GM21825 (cell line): ENCODE measurements at regions not wholly inside any gene's neighbourhood (a gene's known extent, or its start where the extent isn't known, plus 50 kb on each side); places are given as distances from the start of the nearest gene placed in this dataset.
"Not testable (repeated sequence)": the region's sequence is repeated elsewhere in the genome, so short reads cannot be mapped to it uniquely, and the experiment has no call there.

Experiments
- ATAC-seq: cut with Tn5 transposase; IDR thresholded peaks from one replicate; pipeline ENCODE4 v1.9.1; 2021; ENCODE audit warnings: mild to moderate bottlenecking, moderate library complexity; ENCODE audit not compliant: unreplicated experiment

DNA sequence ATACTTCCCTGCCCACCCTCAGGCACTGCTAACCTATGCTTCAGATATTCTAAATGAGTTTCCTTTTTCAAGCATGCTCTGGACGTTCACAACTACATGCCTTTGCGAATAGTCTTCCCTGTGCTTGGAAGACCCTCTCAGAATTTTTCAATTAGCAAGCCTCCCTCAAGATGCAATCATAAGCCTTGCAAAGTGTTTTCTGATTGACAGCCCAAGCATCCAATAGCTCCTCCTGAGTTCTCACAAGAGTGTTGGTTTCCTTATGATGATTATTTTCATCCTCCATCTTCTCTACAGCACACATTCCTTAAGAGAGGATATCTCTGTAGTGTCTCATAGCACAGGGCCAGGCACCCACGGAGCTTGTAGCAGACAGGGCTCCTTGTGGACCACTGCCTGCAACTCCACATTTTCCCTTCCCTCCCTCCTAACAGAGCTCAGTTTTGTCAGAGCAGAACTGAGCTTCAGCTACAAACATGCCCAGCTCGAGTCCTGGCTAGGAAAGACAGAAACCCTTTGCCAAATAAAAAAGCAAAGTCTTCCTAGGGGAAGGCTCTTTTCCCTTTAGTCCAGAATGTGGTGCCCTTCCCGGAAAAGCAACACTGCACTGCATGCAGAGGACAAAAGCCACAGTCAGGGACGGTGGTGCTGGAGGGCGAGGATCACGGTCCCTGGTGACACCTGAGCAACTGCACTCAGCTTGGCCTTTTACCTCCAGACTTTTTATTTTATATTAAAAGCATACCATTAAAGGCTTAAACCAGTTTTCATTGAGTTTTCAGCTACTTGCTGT lies 819.8 kb upstream of the ID2 start:
- ATAC-seq = no peak

DNA sequence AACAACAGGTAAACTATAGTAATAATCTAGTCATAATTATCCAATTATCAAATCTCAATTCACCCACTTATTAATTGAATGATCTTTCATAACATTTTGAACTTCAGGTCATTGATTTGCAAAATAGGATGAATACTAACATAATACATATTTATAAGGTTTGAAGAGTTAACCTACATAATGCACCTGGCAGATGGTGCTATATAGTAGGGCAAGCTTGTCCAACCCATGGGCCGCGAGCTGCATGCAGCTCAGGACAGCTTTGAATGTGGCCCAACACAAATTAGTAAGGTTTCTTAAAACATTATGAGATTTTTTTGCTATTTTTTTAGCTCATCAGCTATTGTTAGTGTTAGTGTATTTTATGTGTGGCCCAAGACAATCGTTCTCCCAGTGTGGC lies 815.8 kb upstream of the ID2 start:
- ATAC-seq = no peak

DNA sequence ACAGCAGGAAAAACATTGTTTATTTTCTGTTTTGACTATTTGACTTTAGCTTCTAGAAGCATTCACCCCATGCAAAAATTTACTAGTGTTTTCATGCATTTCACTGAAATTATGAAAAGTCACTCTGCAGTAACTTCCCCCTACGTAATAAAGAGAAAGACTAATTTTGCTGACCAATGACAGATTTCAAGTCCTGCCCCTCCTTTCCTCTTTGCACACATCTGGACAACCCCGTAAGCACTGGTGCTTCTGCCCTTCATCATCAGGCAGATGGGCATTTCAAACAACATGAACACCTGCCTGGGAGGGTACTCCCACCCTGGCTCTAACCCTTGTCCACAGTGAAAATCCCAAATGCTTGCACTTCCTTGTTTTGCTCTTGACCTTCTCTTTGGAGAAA lies 815.0 kb upstream of the ID2 start:
- ATAC-seq = no peak

DNA sequence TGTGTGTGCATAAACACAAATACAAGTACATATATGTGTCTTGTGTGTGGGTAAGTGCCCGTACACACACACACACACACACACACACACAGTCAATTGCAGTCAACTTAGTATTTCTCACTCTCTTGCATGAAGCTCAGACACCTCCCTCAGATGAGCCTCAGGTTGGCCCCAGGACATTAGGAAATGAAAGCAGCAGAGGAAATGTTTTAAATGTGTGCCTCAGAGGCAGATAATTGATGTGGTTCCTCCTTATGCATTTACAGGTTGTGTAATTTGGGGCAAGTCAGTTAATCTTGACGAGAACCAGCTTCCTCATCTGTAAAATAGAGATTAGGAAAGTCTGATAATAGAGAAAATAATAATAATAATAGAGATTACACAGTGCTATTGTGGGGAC lies 814.0 kb upstream of the ID2 start:
- ATAC-seq = no peak

DNA sequence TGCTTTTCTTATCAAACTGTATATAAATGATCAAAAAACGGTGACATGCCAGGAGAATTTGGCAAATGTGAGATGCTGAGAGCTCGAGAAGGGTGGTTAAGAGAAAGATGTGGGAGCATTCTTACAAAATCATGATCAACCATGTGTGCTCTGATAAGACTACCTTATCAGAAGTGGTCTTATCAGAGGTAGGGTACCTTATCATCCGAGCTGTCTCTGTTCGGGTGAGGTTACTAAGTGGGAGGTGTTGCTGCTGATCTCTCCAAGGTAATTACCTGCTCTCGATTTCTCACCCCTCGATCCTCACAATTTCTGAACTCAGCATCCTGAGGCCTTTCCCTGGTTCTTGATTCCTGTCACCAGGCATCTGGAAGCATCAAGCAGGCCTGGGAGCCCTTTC lies 813.0 kb upstream of the ID2 start:
- no peak for ATAC-seq

- not testable (repeated sequence) for ATAC-seq
Observed at GRCh38 chr2:7876445-7876844, 805.4 kb upstream of the ID2 start.

- not testable (repeated sequence) for ATAC-seq
Observed at GRCh38 chr2:7878266-7878665, 803.6 kb upstream of the ID2 start.

DNA sequence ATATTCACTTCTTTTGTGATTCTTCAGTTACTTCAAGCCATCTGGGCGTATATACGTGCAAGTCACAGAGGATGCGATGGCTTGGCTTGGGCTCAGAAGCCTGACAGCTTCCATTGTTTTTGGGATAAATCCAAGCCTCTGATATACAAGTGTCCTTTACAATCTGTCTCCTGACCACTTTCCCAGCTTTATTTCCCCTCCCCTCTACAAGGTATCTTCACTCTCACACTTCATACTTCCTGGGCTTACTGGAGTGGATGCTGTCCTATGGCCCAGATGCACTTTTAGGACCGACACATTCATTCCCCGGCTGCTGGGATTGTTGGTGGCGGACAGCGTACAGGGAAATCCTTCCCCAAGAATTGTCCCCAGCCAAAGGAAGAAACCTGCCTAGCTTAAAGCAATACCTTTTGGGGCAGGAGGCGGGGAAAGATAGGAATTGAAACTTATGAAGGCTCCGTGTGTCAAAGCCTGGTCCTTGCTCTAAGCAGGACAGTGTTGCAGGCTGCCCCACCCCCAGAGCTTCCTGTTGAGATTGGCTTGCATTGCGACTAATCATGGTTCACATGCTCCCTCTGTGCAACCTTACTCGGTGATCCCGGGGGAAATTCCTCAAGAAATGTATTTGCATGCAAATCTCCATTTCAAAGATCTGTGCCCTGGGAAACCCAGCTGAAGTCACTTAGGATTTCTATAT lies 802.9 kb upstream of the ID2 start:
- ATAC-seq = no peak

- no peak for ATAC-seq
Observed at GRCh38 chr2:7879483-7879835, 802.4 kb upstream of the ID2 start.

DNA sequence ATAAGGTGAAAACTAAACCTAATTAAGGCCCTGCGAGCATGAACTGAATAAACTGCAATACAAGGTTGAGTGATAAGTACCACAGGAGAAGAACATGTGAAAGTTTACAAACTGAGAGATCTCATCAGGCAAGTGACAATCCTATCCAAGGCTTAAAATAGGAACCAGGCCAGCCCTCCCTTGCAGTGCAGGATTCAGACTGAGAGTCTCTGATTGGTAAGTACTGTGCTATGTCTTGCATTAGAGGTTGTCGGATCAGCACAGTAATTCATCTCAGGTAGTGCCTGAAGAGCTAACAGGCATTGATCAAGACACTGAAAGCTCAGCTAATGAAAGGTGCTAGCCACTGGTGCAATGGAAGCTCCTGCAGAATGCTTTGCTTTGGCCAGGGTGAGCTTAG lies 801.7 kb upstream of the ID2 start:
- no peak for ATAC-seq

- no peak for ATAC-seq
Observed at GRCh38 chr2:7880566-7880965, 801.3 kb upstream of the ID2 start.

- ATAC-seq = no peak
Observed at GRCh38 chr2:7881063-7881462, 800.8 kb upstream of the ID2 start.

DNA sequence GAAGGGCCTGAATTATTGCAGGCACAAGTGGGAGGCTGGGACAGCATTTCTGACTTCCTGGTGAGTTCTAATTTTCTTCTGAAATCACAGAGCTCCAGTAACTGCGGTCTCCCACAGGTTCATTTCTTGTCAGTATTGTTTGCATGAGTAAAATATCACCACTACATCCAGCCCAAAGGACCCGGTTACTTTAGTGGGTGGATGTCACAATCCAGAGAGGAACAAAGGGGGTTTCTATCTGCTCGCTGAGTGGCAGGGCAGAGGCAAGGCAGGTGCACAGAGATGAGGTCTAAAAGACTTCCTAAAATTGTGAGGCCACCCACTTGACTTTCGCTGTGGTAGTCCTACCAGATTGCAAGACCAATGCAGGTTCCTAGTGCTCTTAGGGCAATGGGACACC lies 800.4 kb upstream of the ID2 start:
- ATAC-seq = no peak

DNA sequence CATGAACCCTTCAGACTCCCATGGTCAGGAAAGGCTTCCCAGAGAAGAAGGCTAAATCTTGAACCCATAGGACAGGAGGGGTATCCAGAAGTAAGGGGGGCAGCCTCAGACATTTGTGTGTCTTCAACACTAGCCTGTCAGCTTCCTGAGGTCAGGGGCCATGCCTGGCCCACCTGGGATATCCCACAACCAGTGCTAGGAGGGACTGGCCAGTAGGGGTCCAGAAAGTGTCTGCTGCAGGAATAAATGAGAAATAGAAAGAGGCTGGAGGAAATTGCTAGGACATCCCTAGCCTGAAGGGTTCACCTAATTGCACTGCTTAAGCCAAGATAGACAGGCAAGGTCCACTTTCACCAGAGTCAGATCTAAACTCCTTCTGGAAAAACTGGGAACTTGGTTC lies 799.6 kb upstream of the ID2 start:
- ATAC-seq = no peak

GRCh38 chr2:7884338-7884737 lies 797.5 kb upstream of the ID2 start:
- no peak for ATAC-seq

- ATAC-seq = no peak
Observed at GRCh38 chr2:7886666-7887065, 795.2 kb upstream of the ID2 start.

- no peak for ATAC-seq
Observed at GRCh38 chr2:7887441-7887840, 794.4 kb upstream of the ID2 start.

- no peak for ATAC-seq
Observed at GRCh38 chr2:7888876-7889275, 793.0 kb upstream of the ID2 start.

DNA sequence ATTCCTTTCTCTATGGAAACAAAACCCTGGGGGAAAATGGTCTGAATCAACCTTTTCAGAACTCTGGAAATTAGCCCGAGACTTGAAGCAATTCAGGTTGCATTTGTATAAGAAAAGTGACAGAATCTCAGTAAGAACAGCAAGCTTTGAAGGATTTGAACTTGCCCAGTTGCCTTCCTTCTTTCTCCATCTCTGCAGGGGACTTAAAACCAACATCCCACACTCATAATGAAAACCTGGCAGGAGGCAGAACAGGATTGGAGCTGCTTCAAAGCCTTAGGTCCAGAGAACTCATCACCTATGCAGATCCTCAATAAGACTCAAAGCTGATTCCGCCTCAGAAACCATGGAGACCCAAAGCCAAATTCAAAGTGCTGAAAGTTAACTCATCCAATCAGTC lies 790.5 kb upstream of the ID2 start:
- ATAC-seq = no peak

DNA sequence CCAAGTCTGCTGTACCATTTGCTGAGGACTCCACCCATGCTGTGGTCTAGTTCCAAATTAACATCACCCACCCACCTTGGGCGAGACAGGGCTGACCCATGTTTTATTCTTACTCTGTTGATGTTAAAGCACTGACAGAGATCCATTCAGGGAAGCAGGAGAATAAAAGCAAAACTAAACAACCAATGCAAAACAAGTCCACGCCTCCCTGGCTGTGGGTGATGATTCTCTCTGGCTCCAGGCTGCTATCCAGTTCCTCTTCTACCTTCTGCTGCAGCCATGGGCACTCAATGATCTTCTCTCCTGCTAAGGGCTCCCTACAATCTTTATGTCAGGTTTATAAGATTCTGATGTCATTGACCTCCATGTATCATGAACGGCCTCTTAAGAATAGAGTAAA lies 786.6 kb upstream of the ID2 start:
- ATAC-seq = no peak

GRCh38 chr2:7896940-7897487 lies 784.8 kb upstream of the ID2 start:
- no peak for ATAC-seq

GRCh38 chr2:7899241-7899640 lies 782.6 kb upstream of the ID2 start:
- no peak for ATAC-seq
